Ovary (tissue), 3 donors: ENCODE measurements at regions not wholly inside any gene's neighbourhood (a gene's known extent, or its start where the extent isn't known, plus 50 kb on each side); places are given as distances from the start of the nearest gene placed in this dataset.

ENCODE experiments used
- CTCF ChIP-seq, 3 donors: fragments of 450-650 bp in 2 of 3; fragments of 200-600 bp in 1 of 3; IDR thresholded peaks; one replicate each; pipeline versions ENCODE4 v1.5.1 to v1.8.0; 2016 to 2022; ENCODE audit warnings: antibody characterized with exemption in 3 of 3, mild to moderate bottlenecking in 1 of 3
- POLR2A ChIP-seq: fragments of 450-650 bp; IDR thresholded peaks from one replicate; pipeline ENCODE4 v1.6.1; 2017; ENCODE audit warnings: antibody characterized with exemption, mild to moderate bottlenecking, moderate library complexity
- donor health status: DM: no; HTN: no; CAD: no.

- TF ChIP-seq CTCF (IDR thresholded peaks at IDR 0.05) (no peak), POLR2A (no peak)
Observed at GRCh38 chr13:82412749-82413148, 1469.5 kb downstream of the SLITRK1 start.
